ENCODE measurements at regions not wholly inside any gene's neighbourhood (a gene's known extent, or its start where the extent isn't known, plus 50 kb on each side); places are given as distances from the start of the nearest gene placed in this dataset.

DNA sequence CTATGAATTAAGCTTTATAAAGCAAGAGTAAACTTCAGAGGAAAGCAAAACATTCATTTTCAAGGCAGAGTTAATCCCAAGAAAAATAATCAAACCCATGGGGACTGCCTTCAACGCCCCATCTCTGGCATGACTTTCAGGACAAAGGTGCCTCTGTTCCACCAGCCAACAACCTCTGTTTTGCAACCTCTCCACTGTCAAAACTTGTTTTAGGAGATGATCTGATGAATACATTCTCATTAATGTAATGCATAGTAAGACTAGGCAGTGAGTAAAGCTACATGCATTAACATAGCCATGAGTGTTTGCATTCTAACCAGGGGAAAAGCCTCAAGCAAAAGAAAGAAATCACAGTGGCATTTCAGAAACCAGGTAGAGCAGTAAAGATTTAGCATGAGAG lies 357.0 kb downstream of the FBXO15 start:
- no peak for DNase-seq (ENCODE audit: low read depth)

DNA sequence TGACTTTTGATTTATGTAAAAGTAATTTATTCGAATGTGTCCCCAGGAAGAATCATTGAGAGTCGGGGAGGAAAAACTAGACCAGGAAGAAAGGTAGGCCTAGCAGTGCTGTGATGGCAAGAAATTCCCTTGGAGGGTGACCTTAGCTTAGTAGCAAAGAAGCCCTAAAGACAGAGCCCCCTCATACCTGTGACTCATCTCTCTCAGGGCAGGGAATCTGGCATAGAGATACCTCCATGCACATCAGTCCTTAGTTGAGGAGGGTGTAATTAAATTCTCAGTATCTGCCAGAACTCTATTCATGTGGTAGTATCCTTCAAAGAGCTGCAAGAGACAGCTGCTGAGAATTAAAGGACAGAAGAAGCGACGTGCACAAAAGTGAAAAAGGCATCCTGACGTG lies 360.3 kb downstream of the FBXO15 start:
- no peak for DNase-seq (ENCODE audit: low read depth)

DNA sequence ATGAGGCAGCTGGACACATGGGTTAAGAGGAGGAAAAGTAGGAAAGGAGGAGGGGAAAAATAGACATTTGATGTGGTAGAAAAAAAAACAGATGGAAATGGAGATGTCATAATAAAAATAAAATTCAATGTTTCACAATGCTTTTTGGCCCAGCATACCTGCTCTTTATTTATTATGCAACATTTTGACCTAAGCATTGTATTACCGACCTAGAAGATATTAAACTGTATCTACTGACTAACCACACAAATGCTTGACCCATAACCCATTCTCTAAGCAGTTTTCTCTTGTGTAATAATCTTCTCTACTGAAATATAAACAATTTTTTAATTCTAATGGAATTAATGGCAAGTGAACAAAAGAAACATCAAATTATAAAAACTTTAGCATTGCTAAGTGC lies 362.3 kb downstream of the FBXO15 start:
- no peak for DNase-seq (ENCODE audit: low read depth)

DNA sequence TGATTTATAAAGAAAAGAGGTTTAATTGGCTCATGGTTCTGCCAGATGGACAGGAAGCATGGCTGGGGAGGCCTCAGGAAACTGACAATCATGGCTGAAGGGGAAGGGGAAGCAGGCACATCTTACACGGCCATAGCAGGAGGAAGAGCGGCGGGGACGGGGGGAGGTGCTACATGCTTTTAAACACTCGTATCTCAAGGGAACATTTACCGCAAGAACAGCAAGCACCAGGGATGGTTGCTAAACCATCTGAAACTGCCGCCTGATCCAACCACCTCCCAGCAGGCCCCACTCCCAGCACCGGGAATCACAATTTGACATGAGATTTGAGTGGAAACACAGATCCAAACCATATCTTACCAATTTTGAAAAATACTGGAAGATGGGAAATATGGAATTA lies 362.8 kb downstream of the FBXO15 start:
- no peak for DNase-seq (ENCODE audit: low read depth)

DNA sequence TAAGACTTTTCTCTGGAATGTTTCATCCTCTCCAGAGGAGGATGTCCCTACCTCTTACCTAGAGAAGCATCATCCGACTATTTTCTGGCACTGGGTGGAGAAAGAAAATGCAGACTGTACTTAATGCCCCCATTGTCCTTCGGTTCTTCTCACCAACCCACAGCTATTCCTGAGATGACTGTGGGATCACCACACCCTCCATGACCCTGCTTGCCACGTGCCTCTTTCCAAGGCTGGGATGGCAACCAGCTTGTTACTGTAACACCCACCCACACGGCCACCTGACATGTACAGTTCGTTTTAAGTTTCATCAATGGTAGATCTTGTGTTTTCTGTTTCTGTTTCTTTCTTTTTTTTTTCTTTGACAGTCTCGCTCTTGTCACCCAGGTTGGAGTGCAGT lies 365.2 kb downstream of the FBXO15 start:
- DNase-seq (ENCODE audit: low read depth) = no peak

DNA sequence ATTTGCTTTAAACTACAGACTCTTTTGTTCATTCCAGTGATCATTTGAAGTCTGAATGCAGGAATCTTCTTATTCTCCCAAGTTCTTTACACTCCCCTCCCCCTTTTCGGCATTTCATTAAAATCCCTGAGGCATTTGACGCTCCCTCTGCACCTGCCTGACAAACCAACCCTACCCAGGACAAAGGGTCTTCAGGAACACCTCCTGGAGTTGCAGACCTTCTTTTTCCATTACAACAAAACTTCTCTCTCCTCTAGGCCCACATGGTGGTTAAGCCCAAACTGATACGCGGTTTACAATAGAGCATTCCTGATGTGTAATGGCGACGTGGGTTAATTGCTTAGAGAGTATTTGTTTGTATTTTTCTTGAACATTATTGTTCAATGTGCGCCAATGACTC lies 367.4 kb downstream of the FBXO15 start:
- no peak for DNase-seq (ENCODE audit: low read depth)

DNA sequence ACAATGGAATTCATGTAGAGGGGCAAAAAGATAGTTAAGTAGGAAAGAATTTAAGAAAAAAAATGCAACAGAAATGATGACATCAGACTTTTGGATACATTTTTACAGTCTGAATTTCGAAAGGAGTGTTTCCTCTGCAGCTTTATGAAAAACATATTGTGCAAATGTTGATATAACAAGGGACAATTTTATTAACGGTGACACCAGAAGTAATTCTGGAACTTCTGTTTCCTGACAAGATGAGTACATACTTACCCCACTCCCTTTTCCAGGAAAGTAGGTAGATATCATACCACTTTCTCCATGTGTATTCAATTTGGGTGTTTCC lies 369.6 kb downstream of the FBXO15 start:
- no peak for DNase-seq (ENCODE audit: low read depth)

DNA sequence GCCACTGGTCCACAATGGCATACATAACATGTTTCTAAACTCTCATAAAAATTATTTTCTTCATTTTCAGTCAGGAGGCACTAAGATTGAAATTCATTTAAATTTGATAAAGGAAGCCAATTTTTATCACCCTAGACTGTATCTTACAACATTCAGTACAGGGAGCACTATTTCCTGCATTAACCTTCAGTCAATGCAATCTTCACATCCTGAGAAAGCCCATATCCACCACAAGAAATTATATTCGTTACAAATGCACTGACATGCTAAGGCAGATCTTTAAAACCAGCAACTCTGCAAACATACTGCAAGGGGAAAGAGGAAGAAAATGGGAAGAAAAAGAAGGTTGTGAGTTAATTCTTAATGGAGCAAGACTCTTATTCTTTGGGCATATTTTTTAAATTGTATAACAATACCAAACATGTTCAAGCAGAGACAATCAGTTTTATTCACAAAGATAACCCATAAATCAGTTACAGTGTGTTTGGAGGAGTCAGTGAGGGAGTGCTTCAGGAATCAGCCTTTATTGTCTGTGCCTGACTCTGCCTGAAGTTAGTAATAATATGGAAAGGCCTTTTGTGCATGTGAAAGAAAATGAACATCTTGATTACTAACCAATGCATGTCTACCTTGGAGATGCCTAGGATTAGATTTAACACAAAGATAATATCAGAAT lies 370.1 kb downstream of the FBXO15 start:
- DNase-seq (ENCODE audit: low read depth) = no peak

DNA sequence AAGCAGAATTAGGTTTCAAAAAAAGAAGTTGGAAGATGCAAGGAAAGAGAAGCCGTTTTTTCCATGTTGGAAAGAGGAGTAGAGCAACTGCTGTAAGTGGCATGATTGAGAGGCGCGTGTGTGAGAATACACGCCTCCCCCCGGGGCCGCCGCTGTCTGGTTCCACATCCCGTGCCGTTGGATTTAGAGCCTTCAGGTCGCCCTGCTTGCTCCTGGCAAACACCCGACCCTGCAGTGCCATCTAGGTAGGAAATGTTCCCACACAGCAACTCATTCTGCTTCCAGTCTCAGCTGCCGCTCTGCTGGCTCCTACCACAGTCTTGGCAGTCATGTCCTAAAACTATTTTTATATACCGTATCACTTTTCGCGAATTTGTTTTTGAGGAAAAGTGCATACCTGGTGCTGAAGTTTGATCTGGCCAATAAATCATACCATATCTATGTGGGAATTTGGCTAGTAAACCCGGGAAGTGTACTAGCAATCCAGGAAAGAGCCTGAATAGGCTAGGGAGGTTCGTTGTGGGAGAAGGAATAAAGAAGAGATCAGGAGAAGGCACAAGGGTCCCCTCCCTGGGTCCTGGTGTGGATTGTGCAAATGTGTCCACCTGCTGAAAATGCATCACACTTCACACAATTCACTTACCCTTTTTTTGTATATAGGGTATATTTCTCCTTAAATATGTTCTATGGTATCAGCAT lies 372.7 kb downstream of the FBXO15 start:
- DNase-seq (ENCODE audit: low read depth) = no peak

DNA sequence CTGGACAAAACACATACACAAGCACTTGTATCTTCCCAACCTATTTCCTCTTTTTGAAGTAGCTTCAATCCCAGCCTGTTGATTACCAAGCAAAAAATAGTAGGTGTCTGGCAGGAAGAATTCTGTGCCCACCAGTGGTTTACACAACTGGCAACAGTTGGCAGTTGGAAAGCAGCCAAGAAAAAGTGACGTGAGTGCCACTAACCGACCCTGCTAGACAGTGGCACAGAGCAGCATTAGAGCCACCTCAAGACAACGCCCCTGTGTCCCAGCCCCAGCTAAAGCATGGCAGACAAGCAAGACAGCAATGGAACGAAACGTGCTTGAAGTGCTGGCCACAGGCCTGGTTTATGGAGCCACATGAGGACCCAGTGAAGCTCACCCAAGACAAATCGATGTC lies 379.6 kb downstream of the FBXO15 start:
- no peak for DNase-seq (ENCODE audit: low read depth)

DNA sequence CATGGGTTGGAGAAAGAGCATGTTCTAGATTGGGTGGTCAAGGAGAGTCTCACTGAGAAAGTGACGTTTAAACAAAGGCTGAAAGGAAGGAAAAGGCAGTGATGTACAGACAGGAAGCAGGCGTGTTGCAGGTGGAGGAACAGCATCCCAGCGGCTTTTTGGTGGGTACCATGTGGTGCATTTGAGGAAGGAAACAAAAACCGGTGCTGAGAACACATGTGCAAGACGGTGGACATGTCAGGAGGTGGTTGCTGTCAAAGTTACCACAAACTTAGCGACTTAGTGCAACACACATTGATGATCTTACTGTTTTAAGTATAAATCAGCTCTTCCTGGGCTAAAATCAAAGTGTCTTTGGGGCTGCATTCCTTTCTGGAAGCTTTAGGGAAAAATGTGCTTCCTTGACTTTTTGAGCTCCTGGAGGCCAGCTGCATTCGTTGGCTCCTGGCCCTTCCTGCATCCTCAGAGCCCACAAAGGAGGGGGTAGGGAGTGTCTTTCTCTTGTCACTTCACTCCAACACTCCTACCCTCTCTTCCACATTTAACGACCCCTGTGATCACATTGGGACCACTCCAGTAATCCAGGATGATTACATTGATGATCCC lies 380.6 kb downstream of the FBXO15 start:
- DNase-seq (ENCODE audit: low read depth) = no peak

DNA sequence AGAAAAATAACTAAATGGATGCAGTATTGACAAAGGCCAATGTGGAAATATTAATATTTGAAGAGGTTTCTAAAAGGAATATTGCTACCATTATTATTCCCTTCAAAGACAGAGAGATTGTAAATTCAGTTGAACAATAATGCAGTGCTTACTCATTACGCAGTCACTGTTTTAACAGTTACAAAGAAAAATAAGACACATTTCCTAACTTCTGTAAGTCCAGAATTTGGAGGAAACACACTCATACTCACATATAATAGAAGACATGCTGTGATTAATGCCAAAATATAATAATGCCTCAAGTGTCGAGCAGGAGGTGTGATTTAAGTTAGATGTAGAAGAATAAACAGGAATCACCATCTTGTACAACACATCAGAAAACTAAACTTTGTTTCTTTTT lies 389.2 kb downstream of the FBXO15 start:
- DNase-seq (ENCODE audit: low read depth) = no peak

DNA sequence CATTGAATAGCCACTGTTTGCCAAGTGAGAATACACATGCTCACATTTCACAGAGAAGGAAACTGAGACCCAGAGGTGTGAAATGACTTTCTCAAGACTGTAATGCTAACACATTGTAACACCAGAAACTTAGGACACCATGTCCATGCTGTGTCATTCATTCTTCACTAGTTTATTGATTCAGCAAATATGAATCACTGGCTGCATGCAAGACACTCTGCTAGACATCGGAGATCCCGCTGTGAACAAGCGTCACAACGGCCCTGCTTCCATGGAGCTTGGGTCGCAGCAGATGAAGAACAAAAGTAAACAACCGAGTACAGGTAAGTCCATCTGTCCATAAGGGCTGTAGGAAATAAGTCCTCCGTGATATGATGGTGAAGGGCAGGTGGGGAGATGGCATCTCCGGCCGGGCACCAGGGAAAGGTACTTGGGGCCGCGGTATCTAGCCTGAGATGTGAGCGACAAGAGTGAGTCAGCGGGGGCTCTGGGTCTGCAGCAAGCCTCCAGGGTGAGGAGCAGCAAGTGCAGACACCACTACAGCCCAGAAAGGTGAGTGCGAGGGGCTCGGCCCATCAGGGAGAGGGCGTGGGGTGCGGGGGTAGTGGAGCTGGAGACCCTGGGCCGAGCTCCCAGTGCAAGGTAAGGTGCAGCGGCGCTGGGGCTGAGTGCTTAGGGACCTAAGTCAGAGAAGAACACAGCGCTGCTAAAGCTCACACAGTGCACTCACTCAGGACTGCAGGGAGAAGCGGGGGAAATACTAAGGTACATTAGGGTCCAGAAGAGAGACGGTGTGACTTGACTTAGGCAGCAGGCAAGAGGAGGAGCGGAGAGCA lies 391.2 kb downstream of the FBXO15 start:
- no peak for DNase-seq (ENCODE audit: low read depth)

DNA sequence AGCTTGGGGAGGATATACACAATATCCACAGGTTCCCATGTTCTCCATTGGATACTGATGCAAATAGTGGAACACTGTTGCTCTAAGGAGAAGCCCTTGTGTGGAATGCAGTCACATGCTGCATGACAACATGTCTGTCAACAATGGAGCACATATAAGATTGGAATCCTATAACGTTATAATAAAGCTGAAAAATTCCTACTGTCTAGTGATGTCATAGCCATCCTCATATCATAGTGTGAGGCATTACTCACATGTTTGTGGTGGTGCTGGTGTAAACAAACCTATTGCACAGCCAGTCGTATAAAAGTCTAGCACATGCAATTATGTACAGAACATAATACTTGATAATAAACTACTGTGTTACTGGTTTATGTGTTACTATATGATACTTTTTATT lies 394.7 kb downstream of the FBXO15 start:
- DNase-seq (ENCODE audit: low read depth) = no peak

DNA sequence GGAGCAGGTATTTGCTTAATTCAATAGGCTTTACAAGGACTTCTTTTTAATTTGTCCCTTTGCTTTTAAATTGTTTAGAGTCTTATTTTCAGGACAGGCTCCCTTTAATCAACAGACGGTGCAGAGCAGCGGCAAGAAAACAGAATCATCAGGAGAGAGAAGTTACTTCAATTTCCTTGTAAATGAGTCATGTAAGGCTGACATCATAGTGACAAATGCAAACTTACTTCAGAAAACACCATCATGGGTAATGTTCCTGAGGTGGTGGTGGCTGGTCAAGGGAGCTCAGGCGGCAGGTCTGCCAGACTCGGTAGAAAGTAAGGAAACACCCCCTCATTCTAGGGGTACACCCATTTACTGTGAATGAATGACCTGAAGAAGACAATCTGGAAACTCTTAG lies 395.1 kb downstream of the FBXO15 start:
- no peak for DNase-seq (ENCODE audit: low read depth)

DNA sequence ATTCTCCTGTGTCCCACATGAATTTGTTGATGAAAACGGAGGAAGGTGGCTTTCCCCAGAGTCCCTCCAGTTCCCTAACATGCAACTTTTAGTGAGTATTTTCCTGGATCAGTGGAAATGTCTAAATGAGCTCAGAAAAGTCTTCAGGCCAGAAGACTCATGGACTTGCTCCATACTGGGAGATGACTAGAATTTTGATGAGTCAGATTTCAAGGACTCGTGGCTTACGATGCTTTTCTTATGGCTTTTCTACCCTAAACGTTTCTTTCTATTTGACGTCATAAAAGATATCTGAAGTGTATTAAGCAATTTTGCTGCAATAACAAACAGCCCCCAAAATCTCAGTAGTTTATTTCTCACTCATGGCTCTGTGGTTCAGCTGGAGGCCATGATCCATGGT lies 397.6 kb downstream of the FBXO15 start:
- no peak for DNase-seq (ENCODE audit: low read depth)

DNA sequence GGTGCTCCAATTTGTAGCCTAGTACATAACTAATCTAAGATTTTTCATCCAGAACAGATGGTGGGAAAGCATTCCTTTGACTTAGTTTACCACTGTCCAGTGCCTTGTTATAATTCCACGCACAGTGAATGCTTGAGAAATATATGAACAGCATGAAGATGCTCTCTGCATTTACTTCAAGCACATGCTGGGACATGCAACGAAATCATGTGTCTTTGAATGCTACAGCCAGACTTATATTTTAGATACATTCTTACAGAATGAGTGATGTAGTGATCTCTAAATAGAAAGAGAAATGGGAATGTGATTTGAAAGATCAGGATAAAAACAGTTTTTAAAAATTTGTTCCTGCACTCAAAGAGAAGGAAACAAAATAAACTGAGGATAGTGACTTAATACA lies 398.3 kb downstream of the FBXO15 start:
- no peak for DNase-seq (ENCODE audit: low read depth)

DNA sequence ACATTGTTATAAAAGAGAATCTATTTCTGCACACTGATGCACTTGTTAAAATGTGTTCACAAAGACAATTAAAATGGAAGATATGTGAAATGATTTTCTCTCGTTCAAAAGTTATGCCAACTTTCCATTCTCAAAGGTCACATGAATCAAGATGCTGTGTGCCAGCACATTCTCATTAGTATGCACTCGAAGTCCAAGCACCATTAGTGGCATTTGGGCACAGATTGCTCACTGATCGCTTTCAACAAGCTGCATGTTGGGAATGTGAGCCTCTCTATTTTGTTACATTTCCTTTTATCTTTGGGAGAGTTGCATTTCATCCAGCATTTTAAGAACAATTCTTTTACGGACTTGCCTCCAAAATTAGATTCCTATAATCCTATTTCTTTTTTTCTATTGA lies 398.9 kb downstream of the FBXO15 start:
- DNase-seq (ENCODE audit: low read depth) = no peak

DNA sequence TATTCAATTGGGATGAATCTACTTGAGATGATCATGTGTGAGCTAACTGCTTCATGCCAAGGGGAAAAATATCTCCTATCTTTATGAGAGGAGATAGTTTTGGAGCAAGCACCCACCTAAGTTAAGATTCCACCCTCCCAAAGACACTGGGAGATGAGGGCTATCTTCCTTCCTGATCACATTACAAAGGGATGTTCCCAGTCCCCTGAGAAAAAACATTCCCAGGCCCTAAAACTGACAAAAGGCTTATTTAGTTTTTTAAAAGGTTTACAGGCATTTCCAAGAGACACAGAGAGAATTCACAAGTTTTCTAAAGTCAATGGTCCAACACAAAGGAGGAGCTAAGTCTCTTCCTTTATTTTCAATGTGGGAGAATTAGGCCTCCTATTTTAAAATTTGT lies 401.5 kb downstream of the FBXO15 start:
- DNase-seq (ENCODE audit: low read depth) = no peak

DNA sequence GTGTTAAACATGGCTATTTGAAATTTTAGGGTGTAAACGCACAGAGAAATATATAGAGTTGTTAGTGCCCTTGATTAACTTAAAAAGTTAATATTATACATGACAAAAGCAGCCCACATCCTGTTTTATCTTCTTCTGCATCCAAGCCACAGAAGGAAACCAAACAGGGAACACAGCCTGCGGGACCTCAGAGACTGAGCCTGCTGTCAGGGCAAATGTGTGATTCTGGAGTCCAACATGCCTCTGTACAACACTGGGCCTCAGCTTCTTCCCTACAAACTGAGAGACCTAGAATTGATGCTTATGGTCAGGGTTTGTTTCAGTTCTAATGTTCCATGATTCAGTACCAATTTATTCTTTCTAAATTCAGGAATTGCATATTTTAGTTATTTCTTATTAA lies 404.7 kb downstream of the FBXO15 start:
- no peak for DNase-seq (ENCODE audit: low read depth)

DNA sequence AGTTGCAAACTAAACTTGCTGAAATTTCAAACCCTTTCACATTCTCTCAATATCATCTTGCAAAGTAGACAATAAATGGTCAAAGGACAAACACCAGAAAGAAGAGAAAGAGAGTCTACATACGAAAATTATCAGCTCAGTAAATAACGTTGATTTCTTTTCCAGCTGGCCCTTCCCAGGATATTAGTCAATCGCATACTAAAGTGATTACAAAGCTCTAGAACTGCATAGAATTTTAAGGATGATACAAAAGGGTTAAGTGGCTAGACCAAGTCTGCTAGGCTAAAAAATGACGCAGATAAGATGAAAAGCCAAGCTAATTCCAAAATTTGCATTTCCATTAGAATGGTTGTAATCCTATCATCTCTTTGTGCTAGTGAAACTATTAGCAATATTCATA lies 405.7 kb downstream of the FBXO15 start:
- no peak for DNase-seq (ENCODE audit: low read depth)

DNA sequence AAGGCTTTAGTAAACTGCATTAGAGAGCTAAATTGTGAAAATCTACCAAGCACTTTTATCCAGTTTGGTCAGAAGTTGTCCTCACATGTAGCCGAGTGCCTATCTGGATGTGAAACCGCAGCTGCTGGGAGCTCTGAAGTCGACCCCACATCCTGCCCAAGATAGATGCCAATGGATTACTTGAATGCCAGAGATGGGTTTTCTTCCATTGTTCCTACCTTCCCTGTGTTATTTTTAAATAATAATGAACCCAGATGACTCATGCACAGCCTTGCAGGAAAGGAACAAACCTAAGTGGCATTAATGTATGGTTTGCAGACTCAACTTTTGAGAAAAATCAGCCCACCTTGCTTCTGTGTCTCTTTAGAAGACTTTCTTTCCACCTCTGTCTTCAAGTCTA lies 408.5 kb downstream of the FBXO15 start:
- no peak for DNase-seq (ENCODE audit: low read depth)

DNA sequence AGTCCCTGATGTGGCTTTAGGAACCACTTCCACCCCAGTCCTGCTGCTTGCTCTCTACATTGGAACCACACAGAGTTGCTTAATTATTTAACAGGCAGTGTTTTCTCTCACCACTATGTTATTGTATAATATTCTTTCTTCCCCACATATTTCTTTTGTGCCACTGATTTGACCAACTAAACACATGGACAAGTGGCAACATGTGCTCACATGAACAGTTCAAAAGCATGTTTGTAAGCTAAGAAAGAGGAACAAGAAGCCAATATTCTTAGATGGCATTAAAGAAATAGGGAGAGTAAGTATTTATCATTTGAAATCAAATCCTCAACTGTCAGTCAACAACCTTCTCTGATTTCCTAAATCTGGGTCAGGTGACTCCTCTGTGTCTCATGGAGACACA lies 409.6 kb downstream of the FBXO15 start:
- DNase-seq (ENCODE audit: low read depth) = no peak

Measured in stimulated activated CD8-positive, alpha-beta memory T cell treated with anti-CD3 and anti-CD28 coated beads, Interleukin-15, amount 100 ng/mL, for 24 hours (primary cell).